LHCN-M2 (cell line): ENCODE measurements at regions not wholly inside any gene's neighbourhood (a gene's known extent, or its start where the extent isn't known, plus 50 kb on each side); places are given as distances from the start of the nearest gene placed in this dataset.
"Not testable (repeated sequence)": the region's sequence is repeated elsewhere in the genome, so short reads cannot be mapped to it uniquely, and the experiment has no call there.

Experiments used
- DNase-seq: peaks from one replicate; pipeline ENCODE4 v3.0.0-alpha.2; 2012; ENCODE audit warnings: low read depth

GRCh38 chr3:152658977-152659720 lies 175.8 kb upstream of the P2RY1 start:
- no peak for DNase-seq

GRCh38 chr3:152662157-152662556 lies 172.8 kb upstream of the P2RY1 start:
- DNase-seq, result no peak

DNA sequence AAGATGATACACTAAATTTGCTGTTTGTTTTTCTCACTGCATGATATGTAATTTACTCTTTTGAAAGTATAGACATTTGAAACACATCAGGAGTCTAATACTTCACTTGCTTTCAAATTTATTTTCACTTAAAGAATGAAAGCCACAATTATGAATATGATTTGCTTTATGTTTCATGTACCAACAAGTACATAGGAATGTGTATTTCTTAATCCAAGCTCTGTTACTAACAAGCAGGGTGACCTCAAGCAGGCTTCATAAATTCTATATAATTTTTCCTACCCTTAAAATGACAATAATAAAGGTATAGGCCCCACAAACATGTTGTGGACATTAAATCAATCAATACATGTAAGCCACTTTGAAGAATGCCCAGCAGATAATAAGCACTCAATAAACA lies 170.2 kb upstream of the P2RY1 start:
- DNase-seq, result no peak

DNA sequence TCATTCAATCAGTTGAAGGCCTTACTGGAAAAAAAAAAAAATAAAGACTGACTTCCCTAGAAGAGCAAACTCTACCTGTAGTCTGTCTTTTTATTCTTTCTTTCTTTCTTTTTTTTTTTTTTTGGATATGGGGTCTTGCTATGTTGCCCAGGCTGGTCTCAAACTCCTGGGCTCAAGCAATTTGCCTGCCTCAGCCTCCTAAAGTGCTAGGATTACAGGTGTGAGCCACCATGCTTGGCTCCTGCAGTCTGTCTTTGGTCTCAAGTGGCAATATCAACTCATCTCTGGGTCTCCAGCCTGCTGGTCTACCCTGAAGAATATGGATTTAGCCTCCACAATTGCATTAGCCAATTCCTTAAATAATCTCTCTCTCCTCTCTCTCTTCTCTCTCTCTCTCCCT lies 167.7 kb upstream of the P2RY1 start:
- DNase-seq, result no peak

DNA sequence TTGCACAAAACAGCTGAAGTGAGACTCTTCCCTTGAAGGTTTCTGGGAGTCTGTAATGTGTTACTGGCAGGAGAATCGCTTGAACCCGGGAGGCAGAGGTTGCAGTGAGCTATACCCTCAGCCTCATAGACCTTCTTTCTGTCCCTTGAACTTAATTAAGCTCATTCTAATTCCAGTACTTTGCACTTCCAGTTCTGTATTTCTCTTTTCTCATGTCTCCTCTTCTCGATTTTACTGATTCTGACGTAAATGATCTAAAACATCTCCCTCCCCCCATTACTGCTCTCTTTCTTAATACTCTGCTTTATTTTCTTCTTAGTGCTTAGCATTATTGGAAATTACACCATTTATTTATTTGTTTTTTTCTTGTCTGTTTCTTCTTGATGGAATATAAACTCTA lies 165.4 kb upstream of the P2RY1 start:
- no peak for DNase-seq

DNA sequence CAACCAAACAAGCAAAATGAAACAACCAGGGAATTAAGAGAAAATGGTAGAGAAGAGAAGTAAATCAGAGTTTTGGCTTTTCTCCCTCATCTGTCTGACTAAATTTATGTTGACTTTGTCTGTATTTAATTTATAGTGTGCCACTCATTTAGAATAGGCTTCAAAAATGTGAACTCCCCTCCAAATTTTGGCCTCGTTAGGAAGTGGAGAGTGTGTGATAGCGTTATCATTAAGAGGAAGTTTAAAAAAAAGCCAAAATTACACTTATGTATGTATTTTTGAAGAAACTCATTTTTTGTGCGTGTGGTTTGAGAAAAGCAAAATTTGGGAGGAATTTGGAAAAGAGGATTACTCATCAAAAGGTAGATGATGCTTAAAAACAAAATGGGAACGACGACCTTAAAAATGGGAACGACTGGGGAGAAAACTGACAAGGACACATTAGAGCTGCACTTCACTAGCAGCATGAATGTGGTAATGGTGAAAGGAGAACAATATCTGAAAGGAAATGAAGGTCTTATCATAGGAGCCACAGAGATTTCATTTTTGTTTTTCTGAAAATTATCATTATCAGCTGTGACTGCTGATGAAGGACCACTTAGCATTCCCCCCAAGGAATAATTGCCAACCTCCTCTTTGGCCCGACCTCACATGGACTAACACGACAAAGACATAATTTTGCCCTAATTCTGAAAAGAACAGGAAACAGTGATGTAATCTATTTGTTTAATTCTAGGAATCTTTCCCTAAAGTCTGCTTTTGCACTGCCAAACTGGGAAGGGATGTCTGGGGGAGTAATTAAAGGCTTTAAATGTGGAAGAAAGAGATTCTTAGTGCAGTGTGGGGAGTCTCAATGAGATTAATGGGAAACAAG lies 163.2 kb upstream of the P2RY1 start:
- no peak for DNase-seq

GRCh38 chr3:152672320-152672649 lies 162.6 kb upstream of the P2RY1 start:
- no peak for DNase-seq

DNA sequence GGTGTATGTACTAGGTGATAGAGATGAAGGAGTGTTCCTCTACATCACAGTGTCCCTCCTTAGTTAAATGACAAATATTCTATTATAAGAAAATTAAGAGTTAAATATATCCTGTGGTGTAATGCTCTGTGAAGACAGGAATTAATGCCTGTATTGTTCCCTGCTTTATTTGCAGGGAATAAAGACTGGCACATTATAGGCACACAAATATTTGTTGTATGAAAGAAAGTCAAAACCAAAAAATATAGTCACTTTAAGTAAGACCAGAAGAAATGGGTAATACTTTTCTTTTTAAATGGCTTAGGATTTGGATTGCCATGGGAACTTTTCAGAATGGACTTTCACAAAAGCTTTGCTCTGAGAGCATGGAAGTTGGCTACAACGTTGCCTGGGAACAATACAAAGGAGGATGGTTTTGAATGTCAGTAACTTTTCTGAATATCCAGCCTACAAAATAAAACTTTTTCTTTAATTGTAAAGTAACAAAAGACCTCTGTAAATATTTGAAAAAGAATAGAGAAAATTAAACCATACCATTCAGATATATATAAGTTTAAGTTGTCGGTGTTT lies 158.0 kb upstream of the P2RY1 start:
- DNase-seq, result no peak

- no peak for DNase-seq
These were observed 157.4 kb upstream of the P2RY1 start for GRCh38 chr3:152677491-152677890.

DNA sequence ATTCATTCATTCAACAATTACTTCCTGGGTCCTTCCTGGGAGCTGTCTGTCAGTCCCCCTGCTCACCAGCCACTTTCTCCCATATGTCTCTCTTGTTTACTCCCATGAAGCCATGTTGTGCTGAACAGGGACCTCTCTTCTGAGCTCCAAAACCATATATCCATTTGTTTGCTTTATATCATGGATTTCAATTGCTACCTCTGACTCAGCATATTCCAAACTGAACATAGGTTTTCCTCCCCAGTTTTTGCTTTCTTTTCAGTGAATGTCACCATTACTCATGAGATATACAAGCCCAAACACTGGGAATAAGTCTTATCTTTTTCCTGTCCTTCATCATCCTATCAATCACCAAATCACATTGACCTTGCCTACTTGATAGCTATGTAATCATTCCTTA lies 152.5 kb upstream of the P2RY1 start:
- DNase-seq, result no peak

- DNase-seq, result no peak
These were observed 151.4 kb upstream of the P2RY1 start for GRCh38 chr3:152683521-152683999.

GRCh38 chr3:152684279-152684678 lies 150.7 kb upstream of the P2RY1 start:
- no peak for DNase-seq

GRCh38 chr3:152688313-152688712 lies 146.6 kb upstream of the P2RY1 start:
- DNase-seq, result no peak

- DNase-seq, result not testable (repeated sequence)
These were observed 142.6 kb upstream of the P2RY1 start for GRCh38 chr3:152692326-152692725.

DNA sequence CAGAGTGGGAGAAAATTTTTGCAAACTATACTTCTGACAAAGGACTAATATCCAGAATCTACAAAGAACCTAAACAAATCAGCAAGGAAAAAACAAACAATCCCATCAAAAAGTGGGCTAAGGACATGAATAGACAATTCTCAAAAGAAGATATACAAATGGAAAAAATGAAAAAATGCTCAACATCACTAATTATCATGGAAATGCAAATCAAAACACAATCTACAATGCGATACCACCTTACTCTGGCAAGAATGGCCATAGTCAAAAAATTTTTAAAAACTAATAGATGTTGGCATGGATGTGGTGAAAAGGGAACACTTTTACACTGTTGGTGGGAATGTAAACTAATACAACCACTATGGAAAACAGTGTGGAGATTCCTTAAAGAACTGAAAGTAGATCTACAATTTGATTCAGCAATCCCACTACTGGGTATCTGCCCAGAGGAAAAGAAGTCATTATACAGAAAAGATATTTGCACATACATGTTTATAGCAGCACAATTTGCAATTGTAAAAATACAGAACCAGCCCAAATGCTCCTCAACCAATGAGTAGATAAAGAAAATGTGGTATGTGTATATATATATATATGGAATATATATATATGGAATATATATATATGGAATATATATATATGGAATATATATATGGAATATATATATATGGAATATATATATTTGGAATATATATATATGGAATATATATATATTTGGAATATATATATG lies 141.2 kb upstream of the P2RY1 start:
- DNase-seq, result not testable (repeated sequence)

DNA sequence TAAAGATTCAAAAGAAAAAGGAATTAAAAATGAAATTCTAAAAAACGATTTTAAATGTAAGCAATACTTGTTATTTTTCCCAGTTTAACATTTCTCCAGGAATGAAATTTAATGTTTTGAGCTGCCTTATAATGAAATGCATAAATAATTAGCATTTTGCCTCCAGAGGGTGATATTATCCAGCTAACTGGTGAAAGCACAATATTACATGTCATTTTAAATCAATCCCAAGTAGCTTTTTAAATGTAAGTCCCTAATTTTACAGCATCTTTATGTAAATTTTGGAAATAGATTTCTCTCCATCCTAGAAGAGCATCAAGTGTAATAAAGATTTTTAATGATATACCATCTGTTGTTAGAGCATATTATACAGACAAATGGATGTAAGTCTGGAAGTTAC lies 139.1 kb upstream of the P2RY1 start:
- no peak for DNase-seq

DNA sequence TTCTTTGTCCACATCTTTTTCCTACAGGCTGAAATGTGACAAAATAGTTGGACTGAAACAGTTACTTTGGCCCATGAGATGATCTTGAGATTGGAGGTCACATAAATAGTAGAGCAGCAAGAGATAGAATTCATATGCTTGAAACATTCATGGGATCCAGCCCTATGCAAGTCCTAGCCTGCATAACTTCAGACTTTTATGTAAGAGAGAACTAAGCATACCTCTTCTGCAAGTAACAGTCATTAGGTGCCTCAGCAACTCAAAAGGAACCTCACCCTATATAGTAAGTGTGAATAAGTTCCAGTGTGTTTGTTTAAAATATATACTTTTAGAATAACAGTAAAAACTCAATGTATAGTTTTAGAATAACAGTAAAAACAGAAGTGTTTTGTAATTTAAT lies 138.0 kb upstream of the P2RY1 start:
- DNase-seq, result no peak

DNA sequence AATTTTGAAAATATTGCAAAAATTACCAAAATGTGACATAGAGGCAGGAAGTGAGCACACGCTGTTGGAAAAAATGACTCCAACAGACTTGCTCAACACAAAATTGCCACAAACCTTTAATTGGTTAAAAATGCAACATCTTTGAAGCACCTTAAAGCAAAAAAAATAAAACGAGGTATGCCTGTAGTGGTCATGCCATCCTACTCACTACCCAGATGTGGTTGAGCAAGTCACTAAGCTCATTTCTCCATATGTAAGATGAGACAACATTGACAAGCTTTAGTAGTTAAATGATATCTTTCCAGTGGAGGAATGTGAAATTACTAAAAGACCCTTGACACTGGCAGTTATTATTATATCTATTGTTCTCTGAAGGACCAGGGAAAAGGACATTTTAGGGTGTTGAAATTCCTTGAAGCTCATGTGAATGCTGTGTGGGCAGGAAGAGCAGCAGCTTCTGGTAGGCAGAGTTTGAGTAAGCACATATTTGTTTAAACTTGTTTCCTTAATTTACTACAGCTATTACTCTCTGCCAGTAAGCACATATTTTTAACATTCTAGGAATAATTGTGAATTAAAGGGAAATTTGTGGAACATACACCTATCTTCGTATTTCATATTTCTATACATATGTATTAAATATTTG lies 131.6 kb upstream of the P2RY1 start:
- no peak for DNase-seq

DNA sequence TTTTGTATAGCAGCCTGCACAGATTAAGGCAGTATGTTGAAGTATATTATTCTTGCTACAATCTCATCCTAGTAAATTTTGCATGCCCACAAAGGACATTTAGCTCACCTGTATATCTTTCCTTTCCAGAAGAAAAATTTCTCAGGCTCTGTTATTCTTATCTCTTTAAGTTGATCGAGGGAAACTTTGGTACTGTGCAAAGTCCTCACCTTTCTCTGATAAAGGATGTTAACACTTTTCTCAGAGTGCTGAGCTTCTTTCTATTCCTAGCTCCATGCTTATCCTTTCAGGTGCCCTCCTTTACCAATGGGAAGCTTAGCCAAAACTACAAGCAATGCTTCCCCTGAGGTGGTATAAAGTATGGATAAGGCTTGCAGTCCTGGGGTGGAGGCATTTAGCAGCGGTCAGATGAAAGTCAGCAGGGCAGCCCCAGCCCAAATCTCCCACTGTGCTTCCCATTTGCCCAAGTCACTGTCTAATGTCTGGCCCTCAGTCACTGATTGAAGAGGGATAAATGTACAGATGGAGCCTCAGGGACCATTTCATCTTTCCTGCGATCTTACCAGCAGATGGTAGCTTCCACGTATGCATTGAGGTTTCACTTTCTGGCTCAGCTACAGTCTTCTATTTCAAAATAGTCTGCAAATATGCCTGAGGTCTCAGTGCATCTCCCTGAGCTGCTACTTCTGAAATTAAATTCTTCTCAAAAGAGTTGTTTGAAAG lies 127.8 kb upstream of the P2RY1 start:
- DNase-seq, result no peak

GRCh38 chr3:152709659-152710058 lies 125.3 kb upstream of the P2RY1 start:
- DNase-seq, result no peak

DNA sequence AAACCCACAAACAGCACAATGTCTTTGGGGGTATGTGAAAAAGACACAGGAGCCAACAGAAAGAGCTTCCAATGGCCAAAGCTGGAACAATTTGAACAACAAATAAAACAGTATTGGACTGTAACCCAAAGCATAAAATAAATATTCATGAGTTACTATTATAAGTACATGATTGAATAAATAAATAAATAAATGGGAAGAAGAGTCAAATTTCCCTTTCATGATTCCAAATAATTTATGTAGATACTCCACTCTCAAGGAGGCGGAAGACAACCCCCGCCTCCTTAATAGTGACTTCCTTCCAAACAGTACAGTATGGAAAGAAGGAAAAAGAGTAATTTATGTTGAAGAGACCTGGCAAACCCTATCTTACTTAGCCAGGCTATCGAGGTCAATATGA lies 124.4 kb upstream of the P2RY1 start:
- DNase-seq, result no peak
